Left lung (tissue), 4 donors: ENCODE measurements at regions not wholly inside any gene's neighbourhood (a gene's known extent, or its start where the extent isn't known, plus 50 kb on each side); places are given as distances from the start of the nearest gene placed in this dataset.

Experiments
- ATAC-seq: fragments of 200-7000 bp; cut with Tn5 transposase; one replicate; pipeline ENCODE4 v1.9.1; 2020; ENCODE audit warnings: moderate library complexity
- DNase-seq, 4 donors: peaks; one replicate each; pipeline ENCODE4 v3.0.0-alpha.2; 2013 to 2020
- H3K27ac ChIP-seq, 2 donors: fragments of 200-600 bp; sonication (generic) in 1 of 2; one replicate each; pipeline versions ENCODE4 v1.5.0 to v1.8.0; 2020 to 2021
- H3K27me3 ChIP-seq, 2 donors: fragments of 200-600 bp; sonication (generic) in 1 of 2; one replicate each; pipeline versions ENCODE4 v1.5.0 to v1.8.0; 2020 to 2021
- H3K36me3 ChIP-seq, 2 donors: fragments of 200-600 bp; sonication (generic) in 1 of 2; one replicate each; pipeline versions ENCODE4 v1.5.0 to v1.8.0; 2020 to 2021
- H3K4me1 ChIP-seq, 2 donors: fragments of 200-600 bp; one replicate each; pipeline ENCODE4 v1.8.0; 2021
- H3K4me3 ChIP-seq, 2 donors: fragments of 200-600 bp; sonication (generic) in 1 of 2; one replicate each; pipeline versions ENCODE4 v1.5.0 to v1.8.0; 2020 to 2021; ENCODE audit warnings: mild to moderate bottlenecking in 1 of 2
- H3K9me3 ChIP-seq, 2 donors: fragments of 200-600 bp; sonication (generic) in 1 of 2; one replicate each; pipeline versions ENCODE4 v1.5.0 to v1.8.0; 2020 to 2021
- CTCF ChIP-seq, 2 donors: fragments of 200-600 bp; sonication (generic) in 1 of 2; IDR thresholded peaks; one replicate each; pipeline versions ENCODE4 v1.5.0 to v1.8.0; 2021; ENCODE audit warnings: antibody characterized with exemption in 2 of 2
- intact Hi-C, 2 donors: fragments of 100-400 bp; cut with DNase I; formaldehyde crosslinking; loops; one replicate each; pipeline versions ENCODE4 v1.11.2 to v1.14.2; 2022
- donor health status: DM: no; HTN: yes; CAD: no.
- donor health status: DM: no; HTN: no; CAD: no.

- no peaks in the 10 kb centered on the region for H3K4me1 ChIP-seq
- ATAC-seq (no peak), DNase-seq (no peak)
- H3K27me3 ChIP-seq: no peaks in the 10 kb centered on the region
- H3K36me3 ChIP-seq: no peaks in the 10 kb centered on the region
- no peak overlapping the region for H3K27ac ChIP-seq
- intact Hi-C loops: no loop called here
- H3K9me3 ChIP-seq: no peaks in the 10 kb centered on the region
- H3K4me3 ChIP-seq: no peak overlapping the region
- TF ChIP-seq CTCF (IDR thresholded peaks at IDR 0.05): no peak
Measured at GRCh38 chr4:136002316-136002715, 1530.0 kb downstream of the PCDH18 start.

- intact Hi-C loops: no loop called here
- DNase-seq (no peak), ATAC-seq (no peak)
- Histone ChIP-seq H3K27me3 (no peaks in the 10 kb centered on the region), H3K4me3 (no peak overlapping the region), H3K27ac (no peak overlapping the region), H3K36me3 (no peaks in the 10 kb centered on the region), H3K4me1 (no peaks in the 10 kb centered on the region), H3K9me3 (no peaks in the 10 kb centered on the region)
- no peak for TF ChIP-seq CTCF (IDR thresholded peaks at IDR 0.05)
Measured at GRCh38 chr4:136001791-136002190, 1530.5 kb downstream of the PCDH18 start.

- H3K27ac ChIP-seq: no peak overlapping the region
- no peak for TF ChIP-seq CTCF (IDR thresholded peaks at IDR 0.05)
- intact Hi-C loops: no loop called here
Measured at GRCh38 chr4:136000246-136000645, 1532.0 kb downstream of the PCDH18 start.

GRCh38 chr4:135994360-135994759 lies 1537.9 kb downstream of the PCDH18 start:
- Histone ChIP-seq H3K36me3 (no peaks in the 10 kb centered on the region), H3K4me1 (no peaks in the 10 kb centered on the region), H3K4me3 (no peak overlapping the region), H3K9me3 (no peaks in the 10 kb centered on the region), H3K27ac (no peak overlapping the region), H3K27me3 (no peaks in the 10 kb centered on the region)
- intact Hi-C loops: no loop called here
- TF ChIP-seq CTCF (IDR thresholded peaks at IDR 0.05): no peak
- ATAC-seq (no peak), DNase-seq (no peak)

More at GRCh38 chr4:136000246-136000645, 1532.0 kb downstream of the PCDH18 start:
- H3K36me3 ChIP-seq: no peaks in the 10 kb centered on the region
- DNase-seq (no peak), ATAC-seq (no peak)
- H3K4me3 ChIP-seq: no peak overlapping the region
- no peaks in the 10 kb centered on the region for H3K4me1 ChIP-seq
- H3K9me3 ChIP-seq: no peaks in the 10 kb centered on the region
- no peaks in the 10 kb centered on the region for H3K27me3 ChIP-seq

- H3K27me3 ChIP-seq: no peaks in the 10 kb centered on the region
- no peaks in the 10 kb centered on the region for H3K9me3 ChIP-seq
- H3K4me3 ChIP-seq: no peak overlapping the region
- H3K4me1 ChIP-seq: no peaks in the 10 kb centered on the region
- H3K27ac ChIP-seq: no peak overlapping the region
- TF ChIP-seq CTCF (IDR thresholded peaks at IDR 0.05): no peak
- DNase-seq (no peak), ATAC-seq (no peak)
- intact Hi-C loops: no loop called here
- H3K36me3 ChIP-seq: no peaks in the 10 kb centered on the region
Measured at GRCh38 chr4:135976860-135977259, 1555.4 kb downstream of the PCDH18 start.
